ENCODE measurements at regions not wholly inside any gene's neighbourhood (a gene's known extent, or its start where the extent isn't known, plus 50 kb on each side); places are given as distances from the start of the nearest gene placed in this dataset.
"Not testable (repeated sequence)": the region's sequence is repeated elsewhere in the genome, so short reads cannot be mapped to it uniquely, and the experiment has no call there.

GRCh38 chr13:26487781-26488180 lies 69.7 kb upstream of the WASF3 start:
- H3K4me3 ChIP-seq = no peak overlapping the region
- DNase-seq = no peak
- in situ Hi-C loops (cut with MboI; ENCODE audit: low pct_ligation_motif_present in 1 of 4, low pct_unique_long_range_greater_than_20kb in 1 of 4, low sequenced_read_pairs in 3 of 4) = loop anchor here in 1 of 4 donors (10.0 kb wide), 1 partner anchor 207 kb away; no protein-coding TSS in a partner anchor
- intact Hi-C loops (cut with DNase I; ENCODE audit: low total_unique reads) = loop anchor here (10.0 kb wide), 1 partner anchor 207 kb away; no protein-coding TSS in a partner anchor
- WGBS, 2 donors (ENCODE audit: low coverage in 1 of 2) = 94% methylated on average over 11 of the region's 11 CpGs; no CpG with 5 or more reads in 1 of the 2 donors
- no peak for TF ChIP-seq POLR2A (IDR thresholded peaks at IDR 0.05)
- TF ChIP-seq CTCF (IDR thresholded peaks at IDR 0.05) = no peak
- TF ChIP-seq EP300 (IDR thresholded peaks at IDR 0.05; ENCODE audit: low read depth) = no peak
- H3K9me3 ChIP-seq = no peaks in the 10 kb centered on the region
- no peaks in the 10 kb centered on the region for H3K27me3 ChIP-seq
- no peaks in the 10 kb centered on the region for H3K36me3 ChIP-seq
- H3K4me1 ChIP-seq = peaks cover 0 to 12% (median 2%) of the 10 kb centered on the region in 4 donors
- no peak overlapping the region for H3K27ac ChIP-seq

- TF ChIP-seq CTCF (IDR thresholded peaks at IDR 0.05) = no peak
- no peak for TF ChIP-seq POLR2A (IDR thresholded peaks at IDR 0.05)
- no peak for TF ChIP-seq EP300 (IDR thresholded peaks at IDR 0.05; ENCODE audit: low read depth)
- no peak for TF ChIP-seq POLR2AphosphoS5 (IDR thresholded peaks at IDR 0.05)
- 80 to 88% methylated on average over 8 to 18 of the region's 18 CpGs for WGBS, 2 donors (ENCODE audit: low coverage in 1 of 2)
- DNase-seq = no peak
- in situ Hi-C loops (cut with MboI; ENCODE audit: low pct_ligation_motif_present in 1 of 4, low pct_unique_long_range_greater_than_20kb in 1 of 4, low sequenced_read_pairs in 3 of 4) = loop anchor here in 1 of 4 donors (10.0 kb wide), 1 partner anchor 206 kb away; no protein-coding TSS in a partner anchor
- Histone ChIP-seq H3K4me1 (peaks cover 0 to 11% (median 0%) of the 10 kb centered on the region in 4 donors), H3K4me3 (no peak overlapping the region), H3K27ac (no peak overlapping the region), H3K36me3 (no peaks in the 10 kb centered on the region), H3K27me3 (no peaks in the 10 kb centered on the region), H3K9me3 (no peaks in the 10 kb centered on the region)
- intact Hi-C loops (cut with DNase I; ENCODE audit: low total_unique reads) = loop anchor here (10.0 kb wide), 1 partner anchor 206 kb away; no protein-coding TSS in a partner anchor
Measured at GRCh38 chr13:26488236-26489003, 69.1 kb upstream of the WASF3 start.

GRCh38 chr13:26492301-26492700 lies 65.2 kb upstream of the WASF3 start:
- WGBS, 2 donors (ENCODE audit: low coverage in 1 of 2) = 85 to 100% methylated on average over 3 to 5 of the region's 5 CpGs
- H3K9me3 ChIP-seq; DNase-seq; H3K4me1 ChIP-seq; H3K4me3 ChIP-seq; H3K27me3 ChIP-seq; H3K27ac ChIP-seq; in situ Hi-C loops (cut with MboI; ENCODE audit: low pct_ligation_motif_present in 1 of 4, low pct_unique_long_range_greater_than_20kb in 1 of 4, low sequenced_read_pairs in 3 of 4); H3K36me3 ChIP-seq: not testable (repeated sequence)
- intact Hi-C loops (cut with DNase I; ENCODE audit: low total_unique reads) = loop anchor here (10.0 kb wide), 2 partner anchors 238 to 308 kb away; partner anchors contain the start of gene CDK8

- in situ Hi-C loops (cut with MboI; ENCODE audit: low pct_ligation_motif_present in 1 of 4, low pct_unique_long_range_greater_than_20kb in 1 of 4, low sequenced_read_pairs in 3 of 4) (loop anchor here in 3 of 4 donors (5.0 kb wide), 1 partner anchor 312 kb away; no protein-coding TSS in a partner anchor), intact Hi-C loops (cut with DNase I; ENCODE audit: low total_unique reads) (loop anchor here (10.0 kb wide), 2 partner anchors 240 to 310 kb away; partner anchors contain the start of gene CDK8)
- Histone ChIP-seq H3K27ac (no peak overlapping the region), H3K9me3 (no peaks in the 10 kb centered on the region), H3K36me3 (no peaks in the 10 kb centered on the region), H3K4me1 (peaks cover 0 to 5% (median 0%) of the 10 kb centered on the region in 4 donors), H3K4me3 (no peak overlapping the region), H3K27me3 (no peaks in the 10 kb centered on the region)
- no peak for DNase-seq
- 57 to 73% methylated on average over 7 to 8 of the region's 8 CpGs for WGBS, 2 donors (ENCODE audit: low coverage in 1 of 2)
- TF ChIP-seq CTCF (IDR thresholded peaks at IDR 0.05) (no peak), EP300 (IDR thresholded peaks at IDR 0.05; ENCODE audit: low read depth) (no peak), POLR2A (IDR thresholded peaks at IDR 0.05) (no peak), POLR2AphosphoS5 (IDR thresholded peaks at IDR 0.05) (no peak)
Measured at GRCh38 chr13:26494571-26495195, 62.8 kb upstream of the WASF3 start.

All from transverse colon (tissue), 4 donors.